ENCODE measurements at regions not wholly inside any gene's neighbourhood (a gene's known extent, or its start where the extent isn't known, plus 50 kb on each side); places are given as distances from the start of the nearest gene placed in this dataset.
"Not testable (repeated sequence)": the region's sequence is repeated elsewhere in the genome, so short reads cannot be mapped to it uniquely, and the experiment has no call there.

GRCh38 chr11:23903044-23903704, 593.7 kb upstream of the LUZP2 start:
- DNase-seq (ENCODE audit: low read depth), result peak; percentile 57
- no peak for TF ChIP-seq CTCF (IDR thresholded peaks at IDR 0.05; ENCODE audit: insufficient read depth, low read depth, low read length)
- no peak overlapping the region for H3K4me3 ChIP-seq (ENCODE audit: low read depth, low read length)

- no peak for DNase-seq (ENCODE audit: low read depth)
- no peak overlapping the region for H3K4me3 ChIP-seq (ENCODE audit: low read depth, low read length)
- TF ChIP-seq CTCF (IDR thresholded peaks at IDR 0.05; ENCODE audit: insufficient read depth, low read depth, low read length), result no peak
These were observed 577.4 kb upstream of the LUZP2 start for GRCh38 chr11:23919455-23919854.

- H3K4me3 ChIP-seq (ENCODE audit: low read depth, low read length), result no peak overlapping the region
- TF ChIP-seq CTCF (IDR thresholded peaks at IDR 0.05; ENCODE audit: insufficient read depth, low read depth, low read length), result no peak
- DNase-seq (ENCODE audit: low read depth), result no peak
These were observed 573.5 kb upstream of the LUZP2 start for GRCh38 chr11:23923357-23923756.

- H3K4me3 ChIP-seq (ENCODE audit: low read depth, low read length), result no peak overlapping the region
- no peak for TF ChIP-seq CTCF (IDR thresholded peaks at IDR 0.05; ENCODE audit: insufficient read depth, low read depth, low read length)
- DNase-seq (ENCODE audit: low read depth), result no peak
These were observed 572.6 kb upstream of the LUZP2 start for GRCh38 chr11:23924226-23924625.

GRCh38 chr11:23931443-23931842, 565.4 kb upstream of the LUZP2 start:
- H3K4me3 ChIP-seq (ENCODE audit: low read depth, low read length), result no peak overlapping the region
- TF ChIP-seq CTCF (IDR thresholded peaks at IDR 0.05; ENCODE audit: insufficient read depth, low read depth, low read length), result no peak
- DNase-seq (ENCODE audit: low read depth), result no peak

- no peak for TF ChIP-seq CTCF (IDR thresholded peaks at IDR 0.05; ENCODE audit: insufficient read depth, low read depth, low read length)
- no peak overlapping the region for H3K4me3 ChIP-seq (ENCODE audit: low read depth, low read length)
- peak; percentile 73 for DNase-seq (ENCODE audit: low read depth)
These were observed 564.4 kb upstream of the LUZP2 start for GRCh38 chr11:23932485-23932898.

GRCh38 chr11:23933721-23934120, 563.1 kb upstream of the LUZP2 start:
- no peak for DNase-seq (ENCODE audit: low read depth)
- H3K4me3 ChIP-seq (ENCODE audit: low read depth, low read length), result no peak overlapping the region
- TF ChIP-seq CTCF (IDR thresholded peaks at IDR 0.05; ENCODE audit: insufficient read depth, low read depth, low read length), result no peak

- not testable (repeated sequence) for H3K4me3 ChIP-seq (ENCODE audit: low read depth, low read length); DNase-seq (ENCODE audit: low read depth)
These were observed 562.1 kb upstream of the LUZP2 start for GRCh38 chr11:23934671-23935270.

GRCh38 chr11:23942117-23942815, 554.6 kb upstream of the LUZP2 start:
- not testable (repeated sequence) for DNase-seq (ENCODE audit: low read depth); H3K4me3 ChIP-seq (ENCODE audit: low read depth, low read length)
